HG02759 (cell line): ENCODE measurements at regions not wholly inside any gene's neighbourhood (a gene's known extent, or its start where the extent isn't known, plus 50 kb on each side); places are given as distances from the start of the nearest gene placed in this dataset.

Experiments used
- ATAC-seq: cut with Tn5 transposase; IDR thresholded peaks from one replicate; pipeline ENCODE4 v1.9.1; 2021; ENCODE audit warnings: mild to moderate bottlenecking, moderate library complexity; ENCODE audit not compliant: unreplicated experiment

- no peak for ATAC-seq
Observed at GRCh38 chr9:91120200-91120599, 241.5 kb downstream of the AUH start.

GRCh38 chr9:91122755-91123154 lies 239.0 kb downstream of the AUH start:
- ATAC-seq: no peak

- ATAC-seq: no peak
Observed at GRCh38 chr9:91126761-91127445, 234.8 kb downstream of the AUH start.

GRCh38 chr9:91127653-91128052 lies 234.1 kb downstream of the AUH start:
- ATAC-seq: no peak

- no peak for ATAC-seq
Observed at GRCh38 chr9:91130796-91131318, 230.9 kb downstream of the AUH start.

- peak; percentile 56 for ATAC-seq
Observed at GRCh38 chr9:91131433-91131839, 230.3 kb downstream of the AUH start.

- ATAC-seq: no peak
Observed at GRCh38 chr9:91132576-91133073, 229.1 kb downstream of the AUH start.

GRCh38 chr9:91134608-91135007 lies 227.1 kb downstream of the AUH start:
- no peak for ATAC-seq

GRCh38 chr9:91137391-91137790 lies 224.3 kb downstream of the AUH start:
- ATAC-seq: no peak

- ATAC-seq: no peak
Observed at GRCh38 chr9:91138760-91139159, 223.0 kb downstream of the AUH start.

- ATAC-seq: no peak
Observed at GRCh38 chr9:91141407-91141965, 220.2 kb downstream of the AUH start.

- no peak for ATAC-seq
Observed at GRCh38 chr9:91143162-91143561, 218.6 kb downstream of the AUH start.

GRCh38 chr9:91143642-91144041 lies 218.1 kb downstream of the AUH start:
- no peak for ATAC-seq

GRCh38 chr9:91144769-91145168 lies 216.9 kb downstream of the AUH start:
- no peak for ATAC-seq

- ATAC-seq: no peak
Observed at GRCh38 chr9:91145496-91145895, 216.2 kb downstream of the AUH start.

GRCh38 chr9:91146391-91147019 lies 215.2 kb downstream of the AUH start:
- no peak for ATAC-seq

- ATAC-seq: no peak
Observed at GRCh38 chr9:91147079-91147708, 214.5 kb downstream of the AUH start.

GRCh38 chr9:91148306-91148705 lies 213.4 kb downstream of the AUH start:
- no peak for ATAC-seq

- ATAC-seq: no peak
Observed at GRCh38 chr9:91150273-91150997, 211.3 kb downstream of the AUH start.

GRCh38 chr9:91150998-91151717 lies 210.6 kb downstream of the AUH start:
- peak; percentile 63 for ATAC-seq
